Umbilical cord (tissue), 1 donor: ENCODE measurements at regions not wholly inside any gene's neighbourhood (a gene's known extent, or its start where the extent isn't known, plus 50 kb on each side); places are given as distances from the start of the nearest gene placed in this dataset.
"Not testable (repeated sequence)": the region's sequence is repeated elsewhere in the genome, so short reads cannot be mapped to it uniquely, and the experiment has no call there.

Experiments
- DNase-seq: peaks from one replicate; pipeline ENCODE4 v3.0.0-alpha.2; 2015; ENCODE audit warnings: low spot score

- DNase-seq: no peak
These were observed 999.5 kb downstream of the NCAM2 start for GRCh38 chr21:21997390-21998333.

GRCh38 chr21:22019766-22020165, 1021.6 kb downstream of the NCAM2 start:
- no peak for DNase-seq

GRCh38 chr21:22020221-22020620, 1022.0 kb downstream of the NCAM2 start:
- no peak for DNase-seq

DNA sequence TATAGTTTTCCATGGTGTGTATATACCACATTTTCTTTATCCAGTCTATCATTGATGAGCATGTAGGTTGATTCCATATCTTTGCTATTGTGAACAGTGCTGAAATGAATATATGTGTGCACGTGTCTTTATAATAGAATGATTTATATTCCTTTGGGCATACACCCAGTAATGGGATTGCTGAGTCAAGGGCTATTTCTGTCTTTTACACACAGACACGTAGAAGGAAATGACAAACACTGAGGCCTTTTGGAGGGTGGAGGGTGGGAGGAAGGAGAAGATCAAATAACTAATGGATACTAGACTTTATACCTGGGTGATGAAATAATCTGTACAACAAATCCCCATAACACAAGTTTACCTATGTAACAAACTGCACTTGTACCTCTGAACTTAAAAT, 1025.7 kb downstream of the NCAM2 start:
- DNase-seq: not testable (repeated sequence)

DNA sequence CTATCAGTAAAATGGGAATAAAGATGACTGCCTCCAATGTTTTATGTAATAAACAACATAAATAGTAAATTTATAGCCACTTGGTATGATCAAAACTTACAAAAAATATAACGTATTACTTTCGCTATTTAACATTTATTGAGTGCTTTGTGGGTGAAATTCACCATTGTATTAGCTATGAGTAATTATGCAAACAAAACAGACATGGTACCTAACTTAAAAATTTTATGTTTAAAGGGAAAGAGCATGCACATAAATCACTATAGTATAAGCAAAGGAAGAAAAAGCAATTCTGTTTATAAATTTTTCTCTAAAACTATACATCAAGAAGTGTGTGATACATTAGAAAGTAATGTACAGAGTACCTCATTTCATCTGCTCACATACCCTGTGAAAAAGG, 1046.2 kb downstream of the NCAM2 start:
- DNase-seq: no peak

DNA sequence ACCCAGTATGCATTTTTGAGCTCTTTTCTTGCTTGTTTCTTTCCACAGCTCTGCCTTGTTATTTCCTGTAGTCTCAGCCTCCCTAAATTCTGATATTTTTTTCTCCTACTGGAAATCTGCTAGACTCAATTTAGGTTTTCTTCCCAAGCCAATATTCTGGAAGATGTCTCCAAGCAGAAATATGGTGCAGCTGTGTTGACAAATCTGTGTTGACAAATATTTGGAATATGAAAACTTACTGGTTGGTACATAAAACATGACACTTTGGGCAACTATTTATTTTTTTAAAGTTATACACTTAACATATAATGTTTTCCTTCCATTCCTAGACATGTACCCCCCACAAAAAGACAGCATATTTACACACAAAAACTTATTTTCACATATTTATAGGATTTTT, 1048.4 kb downstream of the NCAM2 start:
- DNase-seq: no peak

DNA sequence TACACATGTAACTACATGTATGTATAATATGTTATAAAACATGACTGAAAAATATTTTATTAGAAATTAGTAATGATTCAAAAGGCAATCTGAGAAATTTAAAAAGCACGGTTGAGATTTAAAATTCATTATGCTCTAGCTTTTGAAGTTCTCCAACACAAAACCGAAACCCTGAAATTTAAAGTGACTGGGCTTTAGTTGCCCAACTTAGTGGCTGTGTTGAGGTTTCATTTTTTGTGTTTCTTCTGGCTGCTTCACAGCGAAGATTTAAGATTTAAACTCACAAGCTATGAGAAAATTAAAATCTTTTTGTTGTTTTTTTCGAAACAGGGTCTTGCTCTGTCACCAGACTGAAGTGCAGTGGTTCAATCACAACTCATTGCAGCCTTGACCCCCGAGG, 1058.7 kb downstream of the NCAM2 start:
- no peak for DNase-seq

DNA sequence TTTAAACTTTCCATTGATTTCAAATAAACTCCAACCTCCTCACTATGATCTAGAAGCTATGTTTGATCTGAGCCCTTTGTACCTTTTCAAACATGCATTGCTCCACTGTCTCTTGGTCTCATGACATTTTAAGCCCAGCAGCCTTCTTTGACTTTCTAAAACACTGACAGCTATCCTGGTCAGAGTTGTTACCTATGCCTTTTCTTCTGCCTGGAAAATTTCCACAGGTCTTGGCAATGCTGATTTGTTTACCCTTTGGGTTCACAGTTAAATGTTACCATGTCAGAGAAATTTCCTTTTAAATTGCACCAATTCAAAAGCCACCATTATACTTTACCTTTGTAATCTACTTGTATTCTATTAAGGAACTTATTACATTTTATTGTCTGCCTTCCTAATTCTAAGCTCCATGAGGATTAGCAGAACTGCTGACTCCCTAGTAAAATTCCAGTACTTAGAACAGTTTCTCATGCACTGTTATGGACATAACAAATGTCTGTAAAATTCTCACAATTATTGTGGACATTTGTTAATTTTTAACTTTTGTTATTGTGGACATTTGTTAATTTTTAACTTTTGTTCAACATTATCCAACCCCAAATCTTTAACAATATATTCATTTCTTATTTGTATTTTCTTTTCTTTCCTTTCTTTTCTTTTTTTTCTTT, 1064.4 kb downstream of the NCAM2 start:
- no peak for DNase-seq

- no peak for DNase-seq
These were observed 1064.9 kb downstream of the NCAM2 start for GRCh38 chr21:22063140-22063539.

DNA sequence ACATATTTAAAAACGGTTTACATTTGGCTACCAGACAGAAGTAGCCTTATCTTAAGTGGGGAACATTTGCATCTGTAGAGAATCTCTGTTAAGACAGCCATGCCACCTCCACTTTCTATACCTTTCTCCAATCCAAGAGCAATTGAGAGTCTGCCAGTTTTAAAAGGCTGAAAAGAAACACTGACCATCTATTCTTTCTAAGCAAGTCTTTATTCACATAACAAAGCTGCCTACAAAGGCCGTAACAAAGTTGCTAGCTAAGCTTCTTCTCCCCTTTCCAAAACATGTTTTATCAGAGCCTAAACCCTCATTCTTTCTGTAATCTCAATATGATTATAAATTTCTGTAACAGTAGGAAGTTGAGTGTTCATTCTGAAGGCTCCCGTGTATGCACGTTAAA, 1078.3 kb downstream of the NCAM2 start:
- no peak for DNase-seq

DNA sequence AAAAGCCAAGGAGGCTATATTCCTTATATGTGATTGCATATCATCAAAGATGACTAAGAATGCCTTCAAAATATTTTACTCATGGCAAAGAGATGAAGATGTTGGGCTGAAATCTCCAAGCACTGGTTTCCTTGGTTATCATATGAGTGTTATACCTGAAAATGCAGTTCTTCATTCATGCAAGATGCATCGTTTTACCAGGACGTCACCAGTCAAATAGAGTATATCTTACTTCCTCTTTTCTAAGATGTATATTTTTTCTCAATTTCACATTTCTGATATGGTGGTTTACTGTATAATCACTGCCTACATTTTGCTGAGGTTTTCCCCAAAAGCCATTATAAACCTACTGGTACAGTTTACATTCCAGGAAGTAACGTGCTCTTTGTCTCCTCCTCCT, 1085.7 kb downstream of the NCAM2 start:
- no peak for DNase-seq

GRCh38 chr21:22096314-22096713, 1098.1 kb downstream of the NCAM2 start:
- DNase-seq: no peak

GRCh38 chr21:22106720-22107410, 1108.7 kb downstream of the NCAM2 start:
- no peak for DNase-seq

DNA sequence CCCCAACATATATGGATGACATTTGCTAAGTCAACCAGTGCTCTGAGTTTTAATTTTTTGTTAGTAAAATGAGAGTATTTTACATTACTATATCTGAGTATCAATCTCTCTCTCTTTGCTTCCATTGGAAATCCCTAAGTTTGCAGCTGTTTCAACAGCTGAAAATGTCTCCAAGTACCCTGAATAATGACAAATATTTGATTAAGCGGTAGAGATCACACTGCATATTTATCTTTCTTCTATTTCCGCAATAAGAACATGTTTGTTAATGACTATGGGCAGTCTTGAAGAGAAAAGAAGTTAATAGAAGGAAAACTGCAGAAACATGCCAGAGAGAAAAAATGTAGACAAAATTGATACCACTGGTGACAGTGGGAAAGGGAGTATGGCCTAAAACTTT, 1117.5 kb downstream of the NCAM2 start:
- no peak for DNase-seq

DNA sequence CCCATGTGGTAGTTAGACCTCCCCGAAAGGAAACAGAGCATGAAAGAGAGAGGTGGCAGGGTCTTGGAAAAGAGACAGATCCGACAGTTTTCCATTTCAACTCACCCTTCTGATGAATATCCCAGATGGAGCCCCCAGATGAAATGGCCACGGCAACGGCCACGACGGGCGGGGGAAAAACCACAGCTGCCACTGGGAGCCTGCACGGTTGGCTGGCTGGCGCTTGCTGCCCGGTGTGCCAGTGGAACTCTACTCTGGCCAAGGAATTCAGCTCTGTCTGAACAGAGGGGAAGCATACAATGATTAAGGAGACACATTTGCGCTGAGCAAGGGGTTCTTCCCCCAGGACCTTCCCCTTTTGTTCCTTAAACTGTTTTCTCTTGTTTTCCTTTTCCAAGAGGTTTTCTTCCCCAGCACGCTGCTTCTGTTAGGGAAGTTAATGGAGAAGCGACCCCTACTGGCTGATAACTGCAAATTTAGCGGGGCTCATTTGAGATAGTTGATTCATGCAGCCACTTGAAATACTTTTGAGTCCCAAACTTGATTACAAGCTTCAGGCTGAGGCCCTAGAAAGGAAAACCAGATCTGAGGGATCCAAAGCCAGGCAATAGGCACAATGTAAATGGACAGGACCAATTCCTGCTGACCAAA, 1122.5 kb downstream of the NCAM2 start:
- DNase-seq: no peak

GRCh38 chr21:22125581-22125980, 1127.4 kb downstream of the NCAM2 start:
- no peak for DNase-seq

GRCh38 chr21:22128671-22129070, 1130.5 kb downstream of the NCAM2 start:
- no peak for DNase-seq

DNA sequence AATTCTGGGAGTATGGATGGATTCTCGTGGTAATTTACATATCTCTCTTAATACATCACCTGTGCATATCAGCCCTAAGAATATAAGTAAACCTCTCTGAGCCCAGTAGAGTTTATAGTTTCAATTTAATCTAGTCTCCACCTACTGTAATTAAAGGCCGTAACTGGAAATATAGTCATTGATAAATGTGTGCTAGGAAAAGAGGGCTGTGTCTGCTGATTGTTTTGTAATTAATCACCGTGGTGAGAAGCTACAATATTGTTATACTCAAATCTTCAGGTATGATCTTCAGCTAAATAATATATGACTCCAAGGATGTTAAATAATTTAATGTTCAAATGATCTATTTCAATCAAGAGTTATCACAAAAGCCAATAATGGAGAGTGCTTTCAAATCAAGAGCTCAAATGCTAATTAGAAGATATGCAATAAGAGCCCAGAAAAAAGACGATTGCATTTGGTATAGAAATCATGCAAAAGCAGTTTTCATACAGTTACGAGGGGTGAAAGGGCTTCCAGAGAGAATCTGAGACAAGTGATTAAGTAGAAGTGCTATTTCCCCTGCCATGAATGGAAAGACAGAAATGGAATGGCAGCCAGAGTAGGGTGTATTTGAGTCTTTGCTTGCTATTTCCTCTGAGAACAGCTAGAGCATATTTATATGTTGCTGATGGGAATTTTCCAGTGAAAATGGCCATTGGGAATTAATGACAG, 1134.3 kb downstream of the NCAM2 start:
- no peak for DNase-seq

DNA sequence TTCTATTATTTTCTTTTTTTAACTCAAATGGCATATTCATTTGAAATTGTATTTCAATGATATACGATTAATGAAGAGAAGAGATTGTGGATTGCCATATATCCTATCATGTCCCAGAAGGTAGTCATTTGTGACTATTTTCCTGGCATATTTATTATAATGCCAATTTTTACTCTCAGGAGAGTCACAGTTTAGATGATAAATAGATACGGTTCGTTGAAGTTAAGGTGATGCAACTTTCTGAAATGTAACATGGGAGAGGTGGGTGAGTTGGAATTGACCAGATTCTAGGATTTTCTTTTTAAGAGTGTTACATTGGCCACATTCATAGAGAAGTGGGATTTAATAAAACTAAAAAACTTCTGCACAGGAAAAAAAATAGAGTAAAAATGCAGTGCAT, 1138.5 kb downstream of the NCAM2 start:
- DNase-seq: no peak

DNA sequence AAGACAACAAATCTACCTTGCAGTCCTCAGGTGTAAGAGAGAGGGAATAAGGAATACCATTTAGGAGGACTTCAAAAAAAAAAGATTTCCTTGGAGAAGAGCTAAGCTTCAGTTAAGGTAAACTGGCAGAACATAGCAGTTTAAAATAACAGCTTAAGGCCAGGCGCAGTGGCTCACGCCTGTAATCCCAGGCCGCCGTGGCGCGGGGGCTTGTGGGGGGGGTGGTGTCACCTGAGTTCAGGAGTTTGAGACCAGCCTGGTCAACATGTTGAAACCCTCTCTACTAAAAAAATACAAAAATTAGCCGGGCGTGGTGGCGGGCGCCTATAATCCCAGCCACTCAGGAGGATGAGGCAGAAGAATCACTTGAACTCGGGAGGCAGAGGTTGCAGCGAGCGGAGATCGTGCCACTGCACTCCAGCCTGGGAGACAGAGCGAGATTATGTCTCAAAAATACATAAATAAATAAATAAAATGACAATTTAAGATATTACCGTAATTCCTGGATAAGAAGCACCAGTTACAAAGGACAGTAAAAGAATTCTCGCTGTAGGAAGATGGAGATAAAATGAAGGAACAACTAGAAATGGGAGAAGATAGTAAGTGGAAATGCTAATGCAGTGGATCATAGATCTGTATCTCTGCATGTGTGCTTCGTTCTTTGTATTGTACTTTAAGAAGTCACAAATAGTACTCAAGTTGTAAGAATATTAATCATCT, 1140.2 kb downstream of the NCAM2 start:
- no peak for DNase-seq

DNA sequence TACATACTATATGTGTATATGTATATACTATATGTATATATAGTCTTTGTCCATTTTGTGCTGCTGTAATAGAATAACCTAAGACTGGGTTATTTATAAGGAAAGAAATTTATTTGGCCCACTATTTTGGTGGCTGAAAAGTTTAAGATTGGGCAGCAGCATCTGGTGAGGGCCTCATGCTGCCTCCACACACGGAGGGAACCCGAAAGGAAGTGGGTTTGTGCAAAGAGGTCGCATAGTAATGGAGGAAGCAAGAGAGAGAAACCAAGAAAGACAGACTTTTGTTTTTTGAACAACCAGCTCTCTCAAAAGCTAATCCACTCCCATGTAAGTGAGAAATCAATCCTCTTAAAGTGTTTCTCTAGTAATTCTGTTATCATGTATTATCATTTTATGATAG, 1147.3 kb downstream of the NCAM2 start:
- DNase-seq: no peak
